ENCODE measurements at regions not wholly inside any gene's neighbourhood (a gene's known extent, or its start where the extent isn't known, plus 50 kb on each side); places are given as distances from the start of the nearest gene placed in this dataset.

GRCh38 chr13:84845907-84846619 lies 953.2 kb downstream of the SLITRK6 start:
- Histone ChIP-seq H3K27me3 (ENCODE audit: control insufficient read depth, low read length) (no peaks in the 10 kb centered on the region), H3K4me3 (ENCODE audit: low read length) (no peak overlapping the region), H3K4me1 (ENCODE audit: control insufficient read depth, low read length) (no peaks in the 10 kb centered on the region), H3K79me2 (ENCODE audit: control insufficient read depth, low read length) (no peaks in the 10 kb centered on the region), H3K9me2 (replicated peaks; ENCODE audit: control insufficient read depth, low read length) (no peaks in the 10 kb centered on the region), H4K20me1 (ENCODE audit: control insufficient read depth, insufficient read depth, low read depth, low read length) (no peaks in the 10 kb centered on the region), H3K9me3 (ENCODE audit: control insufficient read depth, insufficient read depth, low read length) (no peaks in the 10 kb centered on the region), H3F3A (ENCODE audit: control insufficient read depth, insufficient read depth) (no peaks in the 10 kb centered on the region), H3K36me3 (ENCODE audit: control insufficient read depth, low read length) (no peaks in the 10 kb centered on the region), H3K4me2 (ENCODE audit: low read length) (no peak overlapping the region), H3K27ac (ENCODE audit: low read depth, low read length) (no peak overlapping the region)
- TF ChIP-seq EZH2phosphoT487 (IDR thresholded peaks at IDR 0.05; ENCODE audit: borderline replicate concordance, low read length) = no peak
- TF ChIP-seq, protein P1, sequence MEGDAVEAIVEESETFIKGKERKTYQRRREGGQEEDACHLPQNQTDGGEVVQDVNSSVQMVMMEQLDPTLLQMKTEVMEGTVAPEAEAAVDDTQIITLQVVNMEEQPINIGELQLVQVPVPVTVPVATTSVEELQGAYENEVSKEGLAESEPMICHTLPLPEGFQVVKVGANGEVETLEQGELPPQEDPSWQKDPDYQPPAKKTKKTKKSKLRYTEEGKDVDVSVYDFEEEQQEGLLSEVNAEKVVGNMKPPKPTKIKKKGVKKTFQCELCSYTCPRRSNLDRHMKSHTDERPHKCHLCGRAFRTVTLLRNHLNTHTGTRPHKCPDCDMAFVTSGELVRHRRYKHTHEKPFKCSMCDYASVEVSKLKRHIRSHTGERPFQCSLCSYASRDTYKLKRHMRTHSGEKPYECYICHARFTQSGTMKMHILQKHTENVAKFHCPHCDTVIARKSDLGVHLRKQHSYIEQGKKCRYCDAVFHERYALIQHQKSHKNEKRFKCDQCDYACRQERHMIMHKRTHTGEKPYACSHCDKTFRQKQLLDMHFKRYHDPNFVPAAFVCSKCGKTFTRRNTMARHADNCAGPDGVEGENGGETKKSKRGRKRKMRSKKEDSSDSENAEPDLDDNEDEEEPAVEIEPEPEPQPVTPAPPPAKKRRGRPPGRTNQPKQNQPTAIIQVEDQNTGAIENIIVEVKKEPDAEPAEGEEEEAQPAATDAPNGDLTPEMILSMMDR (IDR thresholded peaks at IDR 0.05; ENCODE audit: low read depth, low read length, poor library complexity, severe bottlenecking) = no peak

GRCh38 chr13:84844473-84844872 lies 954.7 kb downstream of the SLITRK6 start:
- H3K36me3 ChIP-seq (ENCODE audit: control insufficient read depth, low read length) = no peaks in the 10 kb centered on the region
- TF ChIP-seq, protein P1 (IDR thresholded peaks at IDR 0.05; ENCODE audit: low read depth, low read length, poor library complexity, severe bottlenecking) = peak; percentile 43
- TF ChIP-seq EZH2phosphoT487 (IDR thresholded peaks at IDR 0.05; ENCODE audit: borderline replicate concordance, low read length) = no peak
- no peak overlapping the region for H3K4me3 ChIP-seq (ENCODE audit: low read length)

GRCh38 chr13:84843368-84843767 lies 955.9 kb downstream of the SLITRK6 start:
- H3K9me3 ChIP-seq (ENCODE audit: control insufficient read depth, insufficient read depth, low read length) = no peaks in the 10 kb centered on the region
- no peaks in the 10 kb centered on the region for H3K27me3 ChIP-seq (ENCODE audit: control insufficient read depth, low read length)
- H3K4me2 ChIP-seq (ENCODE audit: low read length) = no peak overlapping the region
- H3K27ac ChIP-seq (ENCODE audit: low read depth, low read length) = no peak overlapping the region
- no peaks in the 10 kb centered on the region for H4K20me1 ChIP-seq (ENCODE audit: control insufficient read depth, insufficient read depth, low read depth, low read length)
- no peaks in the 10 kb centered on the region for H3K36me3 ChIP-seq (ENCODE audit: control insufficient read depth, low read length)
- no peaks in the 10 kb centered on the region for H3K79me2 ChIP-seq (ENCODE audit: control insufficient read depth, low read length)
- H3K9me2 ChIP-seq (replicated peaks; ENCODE audit: control insufficient read depth, low read length) = no peaks in the 10 kb centered on the region
- no peaks in the 10 kb centered on the region for H3K4me1 ChIP-seq (ENCODE audit: control insufficient read depth, low read length)
- TF ChIP-seq, protein P1 (IDR thresholded peaks at IDR 0.05; ENCODE audit: low read depth, low read length, poor library complexity, severe bottlenecking) = no peak
- TF ChIP-seq EZH2phosphoT487 (IDR thresholded peaks at IDR 0.05; ENCODE audit: borderline replicate concordance, low read length) = no peak
- no peak overlapping the region for H3K4me3 ChIP-seq (ENCODE audit: low read length)
- H3F3A ChIP-seq (ENCODE audit: control insufficient read depth, insufficient read depth) = no peaks in the 10 kb centered on the region

More at GRCh38 chr13:84844473-84844872, 954.7 kb downstream of the SLITRK6 start:
- Histone ChIP-seq H3K27me3 (ENCODE audit: control insufficient read depth, low read length) (no peaks in the 10 kb centered on the region), H3F3A (ENCODE audit: control insufficient read depth, insufficient read depth) (no peaks in the 10 kb centered on the region), H3K9me3 (ENCODE audit: control insufficient read depth, insufficient read depth, low read length) (no peaks in the 10 kb centered on the region), H3K27ac (ENCODE audit: low read depth, low read length) (no peak overlapping the region), H3K9me2 (replicated peaks; ENCODE audit: control insufficient read depth, low read length) (no peaks in the 10 kb centered on the region), H3K79me2 (ENCODE audit: control insufficient read depth, low read length) (no peaks in the 10 kb centered on the region), H3K4me1 (ENCODE audit: control insufficient read depth, low read length) (no peaks in the 10 kb centered on the region), H3K4me2 (ENCODE audit: low read length) (no peak overlapping the region), H4K20me1 (ENCODE audit: control insufficient read depth, insufficient read depth, low read depth, low read length) (no peaks in the 10 kb centered on the region)

Measured in DOHH2 (cell line).